SH-SY5Y (cell line): ENCODE measurements at regions not wholly inside any gene's neighbourhood (a gene's known extent, or its start where the extent isn't known, plus 50 kb on each side); places are given as distances from the start of the nearest gene placed in this dataset.

Source experiments
- GATA2 ChIP-seq: IDR thresholded peaks from 2 replicates; pipeline ENCODE4 v1.6.1; 2011; ENCODE audit warnings: mild to moderate bottlenecking, low read depth, low read length
- GATA3 ChIP-seq: IDR thresholded peaks from 2 replicates; pipeline ENCODE4 v1.6.1; 2011; ENCODE audit warnings: low read depth, mild to moderate bottlenecking, low read length, moderate library complexity

GRCh38 chr4:169846396-169846795 lies 88.7 kb upstream of the HPF1 start:
- TF ChIP-seq GATA2: no peak
- TF ChIP-seq GATA3: no peak

DNA sequence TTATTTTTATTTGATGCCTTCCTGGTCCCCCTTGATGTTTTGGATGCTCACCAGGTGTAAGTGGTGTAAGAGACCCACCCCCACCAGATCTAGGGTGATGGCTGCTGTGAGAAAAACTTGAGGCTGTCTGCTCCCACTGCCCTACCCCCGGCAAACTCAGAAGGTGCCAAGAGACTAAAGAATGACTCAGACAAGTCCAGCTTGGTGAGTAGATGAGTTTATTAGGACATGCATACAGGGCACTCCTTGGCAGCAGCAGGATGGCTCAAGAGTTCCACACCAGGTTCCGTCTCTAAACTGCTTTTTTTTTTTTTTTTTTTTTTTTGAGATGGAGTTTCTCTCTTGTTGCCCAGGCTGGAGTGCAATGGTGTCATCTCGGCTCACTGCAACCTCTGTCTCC lies 84.0 kb upstream of the HPF1 start:
- no peak for TF ChIP-seq GATA2
- TF ChIP-seq GATA3: no peak

- TF ChIP-seq GATA3: no peak
These were observed 82.8 kb upstream of the HPF1 start for GRCh38 chr4:169840554-169840953.

DNA sequence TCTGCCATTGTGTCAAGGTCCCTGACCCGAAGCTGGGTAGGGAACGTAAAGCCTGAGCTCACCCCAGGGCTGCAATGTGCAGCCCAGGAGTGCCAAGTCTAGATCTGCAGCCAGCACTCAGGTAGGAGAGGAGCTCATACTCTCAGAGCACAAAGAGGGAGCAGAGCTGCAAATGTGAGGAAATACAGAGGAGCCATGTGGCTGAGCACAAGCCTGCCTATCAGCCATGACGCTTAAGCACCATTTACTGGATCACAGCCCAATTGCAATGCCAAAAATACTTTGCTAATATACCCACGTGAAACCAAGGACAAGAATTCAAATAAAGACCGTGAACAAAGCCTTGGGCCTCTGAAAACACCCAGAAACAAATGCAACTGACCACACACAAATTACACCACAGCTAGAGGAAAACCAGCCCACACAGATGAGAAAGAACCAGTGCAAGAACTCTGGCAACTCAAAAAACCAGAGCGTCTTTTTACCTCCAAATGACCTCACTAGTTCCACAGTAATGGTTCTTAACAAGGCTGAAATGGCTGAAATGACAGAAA lies 69.0 kb upstream of the HPF1 start:
- TF ChIP-seq GATA2 (no peak), GATA3 (no peak)

- TF ChIP-seq GATA2: no peak
- no peak for TF ChIP-seq GATA3
These were observed 65.9 kb upstream of the HPF1 start for GRCh38 chr4:169823685-169824084.

GRCh38 chr4:169821402-169821801 lies 63.7 kb upstream of the HPF1 start:
- no peak for TF ChIP-seq GATA2
- no peak for TF ChIP-seq GATA3

GRCh38 chr4:169818063-169818679 lies 60.4 kb upstream of the HPF1 start:
- TF ChIP-seq GATA3 (no peak), GATA2 (no peak)

GRCh38 chr4:169815606-169816005 lies 57.9 kb upstream of the HPF1 start:
- no peak for TF ChIP-seq GATA2
- no peak for TF ChIP-seq GATA3

GRCh38 chr4:169811476-169811875 lies 53.7 kb upstream of the HPF1 start:
- TF ChIP-seq GATA2: no peak
- TF ChIP-seq GATA3: no peak

- TF ChIP-seq GATA2: no peak
These were observed 52.9 kb upstream of the HPF1 start for GRCh38 chr4:169810325-169811323.

DNA sequence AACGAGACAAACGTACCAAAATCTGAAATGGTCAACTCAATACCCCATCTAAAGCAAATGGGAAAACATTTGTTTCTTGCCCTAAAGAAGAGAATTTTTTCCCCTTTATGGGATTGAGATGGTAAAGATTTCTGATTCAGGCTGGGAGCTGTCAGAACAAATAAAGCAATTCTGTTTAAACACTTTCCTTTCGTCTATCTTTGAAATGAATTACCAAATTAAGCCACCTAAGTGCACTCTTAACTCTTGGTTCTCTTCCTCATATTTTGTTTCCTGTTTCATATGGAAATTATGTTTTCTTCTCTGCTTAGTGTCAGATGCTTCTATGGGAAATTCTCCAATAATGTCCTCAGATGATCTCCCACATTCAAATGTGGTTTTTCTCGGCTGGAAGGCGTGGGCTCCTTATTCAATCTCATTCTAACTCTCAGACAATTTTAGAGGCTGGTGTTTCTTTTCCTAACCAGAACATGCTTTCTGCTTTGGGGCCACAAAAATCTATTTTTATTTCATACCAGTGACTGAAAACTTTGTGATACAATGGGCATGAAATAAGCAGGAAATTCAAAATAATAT lies 50.3 kb upstream of the HPF1 start:
- TF ChIP-seq GATA2: peak; percentile 47; the same call in 1 of the 2 replicates
- TF ChIP-seq GATA3: peak; percentile 69
